ENCODE measurements at regions not wholly inside any gene's neighbourhood (a gene's known extent, or its start where the extent isn't known, plus 50 kb on each side); places are given as distances from the start of the nearest gene placed in this dataset.

DNA sequence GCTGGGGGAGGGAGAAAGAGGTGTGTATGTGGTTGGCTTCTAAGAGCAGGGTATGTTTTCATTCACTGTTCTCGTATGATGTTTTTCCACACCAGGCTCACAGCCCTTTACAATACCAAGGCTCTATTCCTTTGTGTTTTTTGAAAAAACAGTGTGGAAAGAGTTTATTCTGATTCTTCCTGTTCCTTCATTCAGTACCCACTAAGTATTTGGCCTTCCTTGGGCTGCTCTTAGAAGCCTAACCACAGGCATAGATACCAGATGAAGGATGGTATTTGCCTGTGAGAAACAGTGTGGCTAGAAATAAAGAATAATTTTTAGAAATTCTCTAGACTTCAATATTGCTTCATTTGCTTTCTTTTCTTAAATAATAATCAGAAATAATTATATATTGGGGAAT, 518.0 kb upstream of the DIPK2B start:
- peaks cover 0 to 11% (median 0%) of the 10 kb centered on the region in 3 donors for H3K4me1 ChIP-seq (ENCODE audit: control insufficient read depth in 3 of 3, insufficient read depth in 2 of 3, low read depth in 1 of 3, low read length in 2 of 3)
- H3K4me3 ChIP-seq (ENCODE audit: low read depth in 1 of 3, low read length in 3 of 3), result no peak overlapping the region
- FAIRE-seq (no peak), DNase-seq (no peak)
- no peaks in the 10 kb centered on the region for H3K9me3 ChIP-seq (ENCODE audit: control insufficient read depth in 2 of 2, insufficient read depth in 1 of 2, low read depth in 1 of 2, low read length in 1 of 2)
- H3K27me3 ChIP-seq (ENCODE audit: control insufficient read depth in 3 of 3, insufficient read depth in 3 of 3, low read length in 3 of 3), result no peaks in the 10 kb centered on the region
- no peak overlapping the region for H3K27ac ChIP-seq (ENCODE audit: low read depth in 1 of 3, low read length in 2 of 3)
- H3K36me3 ChIP-seq (ENCODE audit: control insufficient read depth in 3 of 3, insufficient read depth in 2 of 3, low read depth in 1 of 3, low read length in 3 of 3), result no peaks in the 10 kb centered on the region
- WGBS, 3 donors, result 74 to 92% (median 87%) methylated on average over 1 of the region's 1 CpG

- WGBS, 3 donors, result 19 to 52% (median 44%) methylated on average over 3 of the region's 3 CpGs
- FAIRE-seq (no peak), DNase-seq (peak; percentile 51 to 65)
These were observed 516.1 kb upstream of the DIPK2B start for GRCh38 chrX:45716750-45717149.

DNA sequence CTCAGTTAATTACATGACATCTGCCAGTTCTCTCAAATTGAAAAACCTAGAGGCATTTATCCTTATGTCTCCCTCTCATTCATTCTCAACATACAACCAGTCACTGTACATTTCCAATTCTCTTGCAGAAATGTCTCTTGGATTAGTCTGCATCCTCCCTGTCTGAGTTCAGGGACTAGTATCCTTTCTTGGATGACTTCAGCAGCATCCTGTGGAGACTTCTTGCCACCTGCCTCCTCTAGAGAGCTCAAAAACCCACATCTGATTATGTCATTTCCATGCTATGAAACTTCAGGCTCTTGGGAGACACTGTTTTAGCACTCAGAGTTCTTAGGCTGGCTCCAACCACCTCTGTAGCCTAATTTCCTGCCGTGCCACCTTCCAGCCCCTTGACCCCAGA, 515.1 kb upstream of the DIPK2B start:
- Histone ChIP-seq H3K4me3 (ENCODE audit: low read depth in 1 of 3, low read length in 3 of 3) (no peak overlapping the region), H3K27me3 (ENCODE audit: control insufficient read depth in 3 of 3, insufficient read depth in 3 of 3, low read length in 3 of 3) (no peaks in the 10 kb centered on the region), H3K27ac (ENCODE audit: low read depth in 1 of 3, low read length in 2 of 3) (no peak overlapping the region), H3K36me3 (ENCODE audit: control insufficient read depth in 3 of 3, insufficient read depth in 2 of 3, low read depth in 1 of 3, low read length in 3 of 3) (no peaks in the 10 kb centered on the region), H3K9me3 (ENCODE audit: control insufficient read depth in 2 of 2, insufficient read depth in 1 of 2, low read depth in 1 of 2, low read length in 1 of 2) (no peaks in the 10 kb centered on the region), H3K4me1 (ENCODE audit: control insufficient read depth in 3 of 3, insufficient read depth in 2 of 3, low read depth in 1 of 3, low read length in 2 of 3) (peaks cover 0 to 11% (median 0%) of the 10 kb centered on the region in 3 donors)
- 72 to 88% (median 79%) methylated on average over 1 of the region's 1 CpG for WGBS, 3 donors
- FAIRE-seq (no peak), DNase-seq (no peak)

More at GRCh38 chrX:45716750-45717149, 516.1 kb upstream of the DIPK2B start:
- H3K4me1 ChIP-seq (ENCODE audit: control insufficient read depth in 3 of 3, insufficient read depth in 2 of 3, low read depth in 1 of 3, low read length in 2 of 3), result peaks cover 0 to 11% (median 0%) of the 10 kb centered on the region in 3 donors
- H3K27me3 ChIP-seq (ENCODE audit: control insufficient read depth in 3 of 3, insufficient read depth in 3 of 3, low read length in 3 of 3), result no peaks in the 10 kb centered on the region
- no peaks in the 10 kb centered on the region for H3K36me3 ChIP-seq (ENCODE audit: control insufficient read depth in 3 of 3, insufficient read depth in 2 of 3, low read depth in 1 of 3, low read length in 3 of 3)
- no peak overlapping the region for H3K27ac ChIP-seq (ENCODE audit: low read depth in 1 of 3, low read length in 2 of 3)
- H3K4me3 ChIP-seq (ENCODE audit: low read depth in 1 of 3, low read length in 3 of 3), result no peak overlapping the region
- H3K9me3 ChIP-seq (ENCODE audit: control insufficient read depth in 2 of 2, insufficient read depth in 1 of 2, low read depth in 1 of 2, low read length in 1 of 2), result no peaks in the 10 kb centered on the region

GRCh38 chrX:45714866-45715265, 514.2 kb upstream of the DIPK2B start:
- Histone ChIP-seq H3K27ac (ENCODE audit: low read depth in 1 of 3, low read length in 2 of 3) (no peak overlapping the region), H3K36me3 (ENCODE audit: control insufficient read depth in 3 of 3, insufficient read depth in 2 of 3, low read depth in 1 of 3, low read length in 3 of 3) (no peaks in the 10 kb centered on the region), H3K4me1 (ENCODE audit: control insufficient read depth in 3 of 3, insufficient read depth in 2 of 3, low read depth in 1 of 3, low read length in 2 of 3) (peaks cover 0 to 11% (median 0%) of the 10 kb centered on the region in 3 donors), H3K27me3 (ENCODE audit: control insufficient read depth in 3 of 3, insufficient read depth in 3 of 3, low read length in 3 of 3) (no peaks in the 10 kb centered on the region), H3K4me3 (ENCODE audit: low read depth in 1 of 3, low read length in 3 of 3) (no peak overlapping the region), H3K9me3 (ENCODE audit: control insufficient read depth in 2 of 2, insufficient read depth in 1 of 2, low read depth in 1 of 2, low read length in 1 of 2) (no peaks in the 10 kb centered on the region)
- FAIRE-seq (no peak), DNase-seq (peak; percentile 59 to 67)
- WGBS, 3 donors, result 44 to 55% (median 44%) methylated on average over 3 of the region's 3 CpGs

DNA sequence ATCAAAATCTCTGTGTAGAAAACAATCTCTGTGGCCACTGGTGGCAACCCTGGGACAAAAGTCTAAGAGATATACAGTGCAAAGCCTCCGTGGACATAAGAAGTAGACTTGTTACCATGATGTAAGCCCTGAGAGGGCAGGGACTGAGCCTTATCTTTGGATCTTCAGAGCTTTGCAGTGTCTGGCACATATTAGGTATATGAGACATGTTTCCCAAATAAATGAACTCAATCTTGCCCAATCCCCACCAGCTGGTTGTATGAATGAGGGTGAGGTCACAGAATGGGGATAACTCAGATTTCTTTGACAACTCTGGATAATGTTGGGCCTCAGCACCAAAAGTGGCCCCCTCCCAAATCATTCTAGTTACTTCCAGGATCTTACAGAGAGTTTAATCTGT, 511.4 kb upstream of the DIPK2B start:
- Histone ChIP-seq H3K4me3 (ENCODE audit: low read depth in 1 of 3, low read length in 3 of 3) (no peak overlapping the region), H3K9me3 (ENCODE audit: control insufficient read depth in 2 of 2, insufficient read depth in 1 of 2, low read depth in 1 of 2, low read length in 1 of 2) (no peaks in the 10 kb centered on the region), H3K36me3 (ENCODE audit: control insufficient read depth in 3 of 3, insufficient read depth in 2 of 3, low read depth in 1 of 3, low read length in 3 of 3) (no peaks in the 10 kb centered on the region), H3K27ac (ENCODE audit: low read depth in 1 of 3, low read length in 2 of 3) (no peak overlapping the region), H3K4me1 (ENCODE audit: control insufficient read depth in 3 of 3, insufficient read depth in 2 of 3, low read depth in 1 of 3, low read length in 2 of 3) (peaks cover 0 to 9% (median 0%) of the 10 kb centered on the region in 3 donors), H3K27me3 (ENCODE audit: control insufficient read depth in 3 of 3, insufficient read depth in 3 of 3, low read length in 3 of 3) (no peaks in the 10 kb centered on the region)
- DNase-seq, result no peak
- no peak for FAIRE-seq
- WGBS, 3 donors, result 75 to 90% (median 79%) methylated on average over 1 of the region's 1 CpG

- Histone ChIP-seq H3K27ac (ENCODE audit: low read depth in 1 of 3, low read length in 2 of 3) (no peak overlapping the region), H3K36me3 (ENCODE audit: control insufficient read depth in 3 of 3, insufficient read depth in 2 of 3, low read depth in 1 of 3, low read length in 3 of 3) (no peaks in the 10 kb centered on the region), H3K4me3 (ENCODE audit: low read depth in 1 of 3, low read length in 3 of 3) (no peak overlapping the region), H3K27me3 (ENCODE audit: control insufficient read depth in 3 of 3, insufficient read depth in 3 of 3, low read length in 3 of 3) (no peaks in the 10 kb centered on the region), H3K4me1 (ENCODE audit: control insufficient read depth in 3 of 3, insufficient read depth in 2 of 3, low read depth in 1 of 3, low read length in 2 of 3) (peaks cover 0 to 6% (median 0%) of the 10 kb centered on the region in 3 donors), H3K9me3 (ENCODE audit: control insufficient read depth in 2 of 2, insufficient read depth in 1 of 2, low read depth in 1 of 2, low read length in 1 of 2) (no peaks in the 10 kb centered on the region)
- DNase-seq (no peak), FAIRE-seq (no peak)
- 67 to 86% (median 78%) methylated on average over 5 of the region's 5 CpGs for WGBS, 3 donors
These were observed 510.6 kb upstream of the DIPK2B start for GRCh38 chrX:45711231-45711630.

DNA sequence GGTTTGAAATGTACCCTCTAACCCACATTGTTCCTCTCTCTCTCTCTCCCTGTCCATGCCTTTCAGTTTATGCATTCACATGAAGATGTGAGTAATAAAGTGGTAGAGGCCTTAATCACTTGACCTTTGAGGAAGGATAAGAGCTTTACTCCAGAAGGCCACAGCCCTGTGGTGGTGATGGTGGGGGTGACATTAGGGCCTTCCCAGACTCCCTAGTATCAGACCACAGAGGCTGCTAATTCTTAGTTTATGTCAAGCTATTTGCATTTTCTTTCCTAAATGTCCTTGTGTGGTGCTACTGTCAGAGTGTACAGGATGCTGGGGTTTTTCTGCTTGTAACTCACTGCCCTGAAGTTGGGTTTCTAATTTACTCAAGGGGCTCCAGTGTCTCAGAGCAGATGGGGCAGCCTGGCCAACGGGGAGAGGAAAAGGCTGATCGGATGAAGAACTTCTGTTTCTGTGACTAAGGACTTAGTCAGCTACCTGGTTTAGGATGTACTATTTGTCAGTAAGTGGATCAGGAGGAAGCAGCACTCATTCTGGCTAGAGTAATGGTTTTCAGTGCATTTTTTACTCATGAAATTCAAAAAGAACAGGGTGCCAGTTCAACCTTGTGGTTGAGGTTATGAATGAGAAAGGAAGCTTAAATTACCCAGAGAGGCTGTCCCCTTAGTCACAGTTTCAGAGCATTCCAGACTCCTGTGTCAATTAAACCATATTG, 509.6 kb upstream of the DIPK2B start:
- H3K36me3 ChIP-seq (ENCODE audit: control insufficient read depth in 3 of 3, insufficient read depth in 2 of 3, low read depth in 1 of 3, low read length in 3 of 3), result no peaks in the 10 kb centered on the region
- 49 to 92% (median 57%) methylated on average over 2 of the region's 2 CpGs for WGBS, 3 donors
- H3K9me3 ChIP-seq (ENCODE audit: control insufficient read depth in 2 of 2, insufficient read depth in 1 of 2, low read depth in 1 of 2, low read length in 1 of 2), result no peaks in the 10 kb centered on the region
- FAIRE-seq, result no peak
- no peaks in the 10 kb centered on the region for H3K4me1 ChIP-seq (ENCODE audit: control insufficient read depth in 3 of 3, insufficient read depth in 2 of 3, low read depth in 1 of 3, low read length in 2 of 3)
- no peaks in the 10 kb centered on the region for H3K27me3 ChIP-seq (ENCODE audit: control insufficient read depth in 3 of 3, insufficient read depth in 3 of 3, low read length in 3 of 3)
- no peak for DNase-seq
- no peak overlapping the region for H3K27ac ChIP-seq (ENCODE audit: low read depth in 1 of 3, low read length in 2 of 3)
- no peak overlapping the region for H3K4me3 ChIP-seq (ENCODE audit: low read depth in 1 of 3, low read length in 3 of 3)

DNA sequence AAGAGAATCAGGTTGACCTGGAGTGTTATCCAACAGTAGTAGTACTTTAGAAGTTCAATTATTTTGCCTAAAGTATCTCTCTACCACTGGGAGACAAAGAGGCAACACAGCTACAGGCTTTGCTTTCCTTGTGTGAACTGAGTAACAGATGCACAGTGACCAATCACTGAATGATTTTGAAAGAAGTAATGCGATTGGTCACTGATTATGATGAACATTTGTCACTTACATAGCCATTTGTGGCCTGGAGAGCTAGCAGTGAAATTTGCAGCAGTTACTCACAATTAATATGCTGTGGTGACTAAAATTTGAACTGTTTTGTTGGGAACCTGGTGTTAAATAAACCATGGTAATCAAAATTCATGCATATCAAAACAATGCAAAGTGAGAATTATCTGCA, 508.7 kb upstream of the DIPK2B start:
- Histone ChIP-seq H3K4me3 (ENCODE audit: low read depth in 1 of 3, low read length in 3 of 3) (no peak overlapping the region), H3K4me1 (ENCODE audit: control insufficient read depth in 3 of 3, insufficient read depth in 2 of 3, low read depth in 1 of 3, low read length in 2 of 3) (no peaks in the 10 kb centered on the region), H3K9me3 (ENCODE audit: control insufficient read depth in 2 of 2, insufficient read depth in 1 of 2, low read depth in 1 of 2, low read length in 1 of 2) (no peaks in the 10 kb centered on the region), H3K36me3 (ENCODE audit: control insufficient read depth in 3 of 3, insufficient read depth in 2 of 3, low read depth in 1 of 3, low read length in 3 of 3) (no peaks in the 10 kb centered on the region), H3K27ac (ENCODE audit: low read depth in 1 of 3, low read length in 2 of 3) (no peak overlapping the region), H3K27me3 (ENCODE audit: control insufficient read depth in 3 of 3, insufficient read depth in 3 of 3, low read length in 3 of 3) (no peaks in the 10 kb centered on the region)
- FAIRE-seq (no peak), DNase-seq (no peak)
- 79 to 86% (median 83%) methylated on average over 1 of the region's 1 CpG for WGBS, 3 donors

GRCh38 chrX:45699158-45699557, 498.5 kb upstream of the DIPK2B start:
- WGBS, 3 donors, result 54 to 84% (median 83%) methylated on average over 3 of the region's 3 CpGs
- H3K9me3 ChIP-seq (ENCODE audit: control insufficient read depth in 2 of 2, insufficient read depth in 1 of 2, low read depth in 1 of 2, low read length in 1 of 2), result no peaks in the 10 kb centered on the region
- no peaks in the 10 kb centered on the region for H3K27me3 ChIP-seq (ENCODE audit: control insufficient read depth in 3 of 3, insufficient read depth in 3 of 3, low read length in 3 of 3)
- H3K4me3 ChIP-seq (ENCODE audit: low read depth in 1 of 3, low read length in 3 of 3), result no peak overlapping the region
- DNase-seq (no peak), FAIRE-seq (no peak)
- H3K27ac ChIP-seq (ENCODE audit: low read depth in 1 of 3, low read length in 2 of 3), result no peak overlapping the region
- no peaks in the 10 kb centered on the region for H3K4me1 ChIP-seq (ENCODE audit: control insufficient read depth in 3 of 3, insufficient read depth in 2 of 3, low read depth in 1 of 3, low read length in 2 of 3)
- H3K36me3 ChIP-seq (ENCODE audit: control insufficient read depth in 3 of 3, insufficient read depth in 2 of 3, low read depth in 1 of 3, low read length in 3 of 3), result no peaks in the 10 kb centered on the region
